OCI-LY7 (cell line): ENCODE measurements at regions not wholly inside any gene's neighbourhood (a gene's known extent, or its start where the extent isn't known, plus 50 kb on each side); places are given as distances from the start of the nearest gene placed in this dataset.

Source experiments
- EZH2phosphoT487 ChIP-seq: fragments of 200-600 bp; sonication (generic); IDR thresholded peaks from 2 replicates; pipeline ENCODE4 v1.6.1; 2018; ENCODE audit warnings: low read depth, borderline replicate concordance, mild to moderate bottlenecking, mixed run types, antibody characterized with exemption, low read length, moderate library complexity, mixed read lengths
- TF ChIP-seq, protein P1 (sequence below): fragments of 200-600 bp; sonication (generic); conservative IDR thresholded peaks from 2 replicates; pipeline ENCODE4 v1.5.1; 2014; ENCODE audit warnings: mild to moderate bottlenecking, antibody characterized with exemption, low read length, moderate library complexity, mixed read lengths

DNA sequence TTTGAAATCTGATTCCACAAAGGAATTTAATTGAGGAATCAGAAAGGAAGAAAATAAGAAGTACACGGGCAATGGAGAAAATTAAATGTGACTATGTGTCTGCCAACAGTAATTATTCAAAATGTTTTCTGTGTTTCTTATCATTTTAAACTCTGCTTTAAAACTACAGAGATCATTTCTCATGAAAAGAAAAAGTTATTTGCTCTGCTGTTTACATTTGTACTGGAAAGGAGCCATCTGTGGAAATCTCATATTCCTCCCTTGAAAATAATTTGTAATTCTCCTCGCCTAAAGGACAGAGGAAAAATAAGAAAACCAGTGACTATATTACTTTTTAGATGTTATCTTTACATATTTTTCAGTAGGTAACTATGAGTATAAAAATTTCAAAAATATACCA is 181.9 kb upstream of the MEIS1 start:
- no peak for TF ChIP-seq EZH2phosphoT487
- TF ChIP-seq, protein P1, sequence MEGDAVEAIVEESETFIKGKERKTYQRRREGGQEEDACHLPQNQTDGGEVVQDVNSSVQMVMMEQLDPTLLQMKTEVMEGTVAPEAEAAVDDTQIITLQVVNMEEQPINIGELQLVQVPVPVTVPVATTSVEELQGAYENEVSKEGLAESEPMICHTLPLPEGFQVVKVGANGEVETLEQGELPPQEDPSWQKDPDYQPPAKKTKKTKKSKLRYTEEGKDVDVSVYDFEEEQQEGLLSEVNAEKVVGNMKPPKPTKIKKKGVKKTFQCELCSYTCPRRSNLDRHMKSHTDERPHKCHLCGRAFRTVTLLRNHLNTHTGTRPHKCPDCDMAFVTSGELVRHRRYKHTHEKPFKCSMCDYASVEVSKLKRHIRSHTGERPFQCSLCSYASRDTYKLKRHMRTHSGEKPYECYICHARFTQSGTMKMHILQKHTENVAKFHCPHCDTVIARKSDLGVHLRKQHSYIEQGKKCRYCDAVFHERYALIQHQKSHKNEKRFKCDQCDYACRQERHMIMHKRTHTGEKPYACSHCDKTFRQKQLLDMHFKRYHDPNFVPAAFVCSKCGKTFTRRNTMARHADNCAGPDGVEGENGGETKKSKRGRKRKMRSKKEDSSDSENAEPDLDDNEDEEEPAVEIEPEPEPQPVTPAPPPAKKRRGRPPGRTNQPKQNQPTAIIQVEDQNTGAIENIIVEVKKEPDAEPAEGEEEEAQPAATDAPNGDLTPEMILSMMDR, result no peak
